Transverse colon (tissue), 4 donors: ENCODE measurements at regions not wholly inside any gene's neighbourhood (a gene's known extent, or its start where the extent isn't known, plus 50 kb on each side); places are given as distances from the start of the nearest gene placed in this dataset.

Experiments
- DNase-seq: peaks from one replicate; pipeline ENCODE4 v3.0.0-alpha.2; 2019
- H3K27ac ChIP-seq, 4 donors: fragments of 200-600 bp; sonication (generic); 2 replicates each; pipeline ENCODE4 v1.5.1; 2016 to 2018; ENCODE audit warnings: inconsistent platforms in 4 of 4
- H3K27me3 ChIP-seq: fragments of 200-600 bp; sonication (generic); 2 replicates; pipeline ENCODE4 v1.5.1; 2017; ENCODE audit warnings: inconsistent platforms
- H3K36me3 ChIP-seq, 4 donors: fragments of 200-600 bp; sonication (generic); 2 replicates each; pipeline ENCODE4 v1.5.1; 2017 to 2019; ENCODE audit warnings: inconsistent platforms in 4 of 4
- H3K4me1 ChIP-seq, 4 donors: fragments of 200-600 bp; sonication (generic); 2 replicates each; pipeline ENCODE4 v1.5.1; 2017 to 2020; ENCODE audit warnings: inconsistent platforms in 4 of 4
- H3K4me3 ChIP-seq, 4 donors: fragments of 200-600 bp; sonication (generic); 1 replicate in 1 of 4; 2 replicates in 3 of 4; pipeline versions ENCODE4 v1.5.1 to v1.6.1; 2017 to 2019; ENCODE audit warnings: inconsistent platforms in 4 of 4
- H3K9me3 ChIP-seq, 2 donors: fragments of 200-600 bp; sonication (generic); 2 replicates each; pipeline ENCODE4 v1.5.1; 2017 to 2019; ENCODE audit warnings: inconsistent platforms in 2 of 2
- CTCF ChIP-seq, 5 experiments: fragments of 200-600 bp in 3 of 5; fragments of 450-650 bp in 2 of 5; sonication (generic) in 3 of 5; IDR thresholded peaks; 1 replicate in 2 of 5; 2 replicates in 3 of 5; pipeline ENCODE4 v1.5.1; 2016 to 2017; ENCODE audit warnings: antibody characterized with exemption in 5 of 5, inconsistent platforms in 3 of 5, mild to moderate bottlenecking in 2 of 5, moderate library complexity in 1 of 5
- EP300 ChIP-seq: sonication (generic); formaldehyde crosslinking; IDR thresholded peaks from one replicate; pipeline ENCODE4 v1.6.1; 2017; ENCODE audit warnings: antibody characterized with exemption, low read depth
- POLR2A ChIP-seq: fragments of 450-650 bp; IDR thresholded peaks from one replicate; pipeline ENCODE4 v1.6.1; 2016; ENCODE audit warnings: antibody characterized with exemption, mild to moderate bottlenecking, moderate library complexity
- POLR2AphosphoS5 ChIP-seq, 3 donors: sonication (generic); formaldehyde crosslinking; IDR thresholded peaks; one replicate each; pipeline ENCODE4 v1.6.1; 2016; ENCODE audit warnings: antibody characterized with exemption in 3 of 3
- WGBS, 2 donors: methylation state at CpG; one replicate each; pipeline ENCODE4 v1.1.5; 2018; ENCODE audit warnings: low coverage in 1 of 2; 5-methylcytosine and 5-hydroxymethylcytosine counted together
- in situ Hi-C, 4 donors: fragments of 200-750 bp; cut with MboI; loops; one replicate each; pipeline versions ENCODE4 v1.15.0 to v1.15.1; 2017; ENCODE audit warnings: low sequenced_read_pairs in 3 of 4, low pct_ligation_motif_present in 1 of 4, low pct_unique_long_range_greater_than_20kb in 1 of 4
- intact Hi-C: fragments of 100-400 bp; cut with DNase I; formaldehyde crosslinking; loops from one replicate; pipeline ENCODE4 v1.15.1; 2023; ENCODE audit warnings: low total_unique reads

- H3K4me1 ChIP-seq, result no peaks in the 10 kb centered on the region
- TF ChIP-seq EP300 (no peak), POLR2A (no peak), POLR2AphosphoS5 (IDR thresholded peaks at IDR 0.05) (no peak), CTCF (IDR thresholded peaks at IDR 0.05) (no peak)
- H3K4me3 ChIP-seq, result no peak overlapping the region
- H3K9me3 ChIP-seq, result no peaks in the 10 kb centered on the region
- no peak for DNase-seq
- intact Hi-C loops, result no loop called here
- no peak overlapping the region for H3K27ac ChIP-seq
- in situ Hi-C loops, result no loop called here
- H3K27me3 ChIP-seq, result no peaks in the 10 kb centered on the region
- H3K36me3 ChIP-seq, result no peaks in the 10 kb centered on the region
- 67 to 82% methylated on average over 3 of the region's 3 CpGs for WGBS, 2 donors
Observed at GRCh38 chr1:219362702-219363101, 189.0 kb downstream of the LYPLAL1 start.

DNA sequence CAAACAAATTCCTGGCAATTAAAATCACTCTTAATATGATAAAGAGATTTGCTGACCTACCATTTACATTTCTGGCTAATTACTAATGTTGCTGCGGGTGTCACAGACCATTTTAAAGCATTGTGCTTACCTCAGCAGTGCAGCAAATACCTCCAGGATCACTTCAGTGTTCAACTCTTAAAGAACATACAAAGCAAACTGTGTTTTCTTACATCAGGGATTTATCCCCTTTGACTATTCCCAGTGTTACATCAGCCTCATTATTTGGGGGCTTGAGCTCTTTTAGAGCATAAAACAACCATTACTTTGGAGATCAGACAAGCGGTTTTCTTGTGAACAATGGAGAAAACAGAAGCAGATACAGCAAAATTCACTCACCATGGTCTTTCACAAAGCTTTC, 185.4 kb downstream of the LYPLAL1 start:
- H3K27me3 ChIP-seq, result no peaks in the 10 kb centered on the region
- intact Hi-C loops, result no loop called here

DNA sequence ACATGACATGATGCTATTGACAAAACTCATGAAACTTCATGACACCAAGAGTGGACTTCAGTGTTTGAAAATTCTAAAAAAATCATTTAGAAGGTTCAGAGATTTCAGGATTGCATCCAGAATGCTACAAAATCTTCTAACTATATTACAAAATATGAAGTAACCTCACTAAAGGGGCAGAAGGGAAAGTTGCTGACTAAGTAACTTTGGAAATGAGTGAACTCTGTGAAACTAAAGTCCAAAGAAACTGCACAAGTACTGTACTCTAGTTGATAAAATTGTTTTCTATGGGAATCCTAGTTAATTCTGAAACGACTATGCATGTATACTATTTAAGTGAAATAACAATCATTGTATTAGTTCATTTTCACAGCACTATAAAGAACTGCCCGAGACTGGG, 184.4 kb downstream of the LYPLAL1 start:
- Histone ChIP-seq H3K4me1 (no peaks in the 10 kb centered on the region), H3K4me3 (no peak overlapping the region), H3K36me3 (no peaks in the 10 kb centered on the region), H3K9me3 (no peaks in the 10 kb centered on the region), H3K27me3 (no peaks in the 10 kb centered on the region), H3K27ac (no peak overlapping the region)
- TF ChIP-seq POLR2AphosphoS5 (IDR thresholded peaks at IDR 0.05), result no peak
- no peak for TF ChIP-seq POLR2A
- no peak for TF ChIP-seq CTCF (IDR thresholded peaks at IDR 0.05)
- TF ChIP-seq EP300, result no peak
- WGBS, 2 donors, result 85 to 86% methylated on average over 2 of the region's 2 CpGs
- in situ Hi-C loops (no loop called here), intact Hi-C loops (no loop called here)
- DNase-seq, result no peak

More for the DNA sequence above, 185.4 kb downstream of the LYPLAL1 start:
- Histone ChIP-seq H3K4me1 (no peaks in the 10 kb centered on the region), H3K36me3 (no peaks in the 10 kb centered on the region), H3K9me3 (no peaks in the 10 kb centered on the region), H3K27ac (no peak overlapping the region), H3K4me3 (no peak overlapping the region)
- 66 to 72% methylated on average over 2 of the region's 2 CpGs for WGBS, 2 donors
- TF ChIP-seq EP300, result no peak
- in situ Hi-C loops, result no loop called here
- no peak for DNase-seq

DNA sequence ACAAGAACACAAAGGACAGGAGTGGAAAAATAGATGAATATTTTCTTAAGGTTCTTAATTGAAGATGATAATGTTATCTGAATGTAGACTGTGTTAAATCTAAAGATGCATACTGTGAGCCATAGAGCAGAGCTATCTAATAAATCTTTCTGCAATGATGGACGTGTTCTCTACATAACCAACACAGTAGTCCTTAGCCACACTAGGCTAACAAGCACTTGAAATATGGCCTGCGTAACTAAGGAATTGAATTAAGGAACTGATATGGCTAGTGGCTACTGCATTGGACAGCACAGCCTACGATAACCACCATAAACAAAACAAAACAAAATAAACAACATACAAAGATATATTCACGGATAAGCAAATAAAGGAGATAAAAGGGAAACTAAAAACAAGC, 181.3 kb downstream of the LYPLAL1 start:
- intact Hi-C loops (no loop called here), in situ Hi-C loops (no loop called here)
- Histone ChIP-seq H3K4me1 (no peaks in the 10 kb centered on the region), H3K27me3 (no peaks in the 10 kb centered on the region), H3K36me3 (no peaks in the 10 kb centered on the region), H3K27ac (no peak overlapping the region), H3K9me3 (no peaks in the 10 kb centered on the region), H3K4me3 (no peak overlapping the region)
- TF ChIP-seq POLR2A (no peak), CTCF (IDR thresholded peaks at IDR 0.05) (no peak), POLR2AphosphoS5 (IDR thresholded peaks at IDR 0.05) (no peak), EP300 (no peak)
- no peak for DNase-seq
- WGBS, 2 donors, result 77 to 78% methylated on average over 4 of the region's 4 CpGs

DNA sequence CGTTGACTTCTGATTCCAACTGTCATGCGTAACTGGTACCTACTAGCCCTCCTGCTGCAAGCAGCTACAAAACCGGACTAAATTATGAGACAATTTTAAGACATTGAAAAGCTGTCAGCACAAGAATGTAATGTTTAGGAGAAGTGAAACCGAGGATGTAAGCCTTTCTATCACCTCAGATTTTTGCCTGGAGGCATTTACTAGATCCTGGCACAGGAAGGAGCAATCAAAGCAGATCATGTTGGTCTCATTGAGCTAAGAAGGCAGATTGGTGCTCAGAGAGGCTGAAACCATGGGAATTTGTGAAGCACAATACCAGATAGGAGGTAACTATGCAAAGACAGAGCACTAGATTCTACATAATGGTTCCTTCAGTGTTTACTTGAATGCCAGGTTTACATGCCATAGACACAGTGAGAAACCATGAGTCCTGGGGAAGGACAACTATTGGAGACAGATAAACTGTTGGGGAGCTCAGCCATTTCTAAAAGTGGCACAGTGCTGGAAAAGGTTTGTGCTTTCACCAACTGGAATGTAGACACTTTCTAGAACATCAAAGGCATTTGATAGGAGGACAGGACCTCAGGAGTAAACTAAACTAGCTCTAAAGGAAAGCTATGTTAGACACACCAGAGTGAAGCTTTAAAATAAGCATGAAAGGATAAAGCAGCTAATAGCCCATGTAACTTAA, 179.4 kb downstream of the LYPLAL1 start:
- in situ Hi-C loops, result no loop called here
- WGBS, 2 donors, result 72 to 78% methylated on average over 4 of the region's 4 CpGs
- no peak for DNase-seq
- H3K4me3 ChIP-seq, result no peak overlapping the region
- no peaks in the 10 kb centered on the region for H3K36me3 ChIP-seq
- H3K4me1 ChIP-seq, result no peaks in the 10 kb centered on the region
- no peaks in the 10 kb centered on the region for H3K9me3 ChIP-seq
- no peak overlapping the region for H3K27ac ChIP-seq
- no peaks in the 10 kb centered on the region for H3K27me3 ChIP-seq
- intact Hi-C loops, result no loop called here
- no peak for TF ChIP-seq POLR2AphosphoS5 (IDR thresholded peaks at IDR 0.05)
- TF ChIP-seq POLR2A, result no peak
- no peak for TF ChIP-seq EP300
- TF ChIP-seq CTCF (IDR thresholded peaks at IDR 0.05), result no peak
